GM12878 (cell line): ENCODE measurements at regions not wholly inside any gene's neighbourhood (a gene's known extent, or its start where the extent isn't known, plus 50 kb on each side); places are given as distances from the start of the nearest gene placed in this dataset.

Source experiments
- ATAC-seq: fragments of 200-7000 bp; cut with Tn5 transposase; 3 replicates; pipeline ENCODE4 v1.9.1; 2020; ENCODE audit warnings: mild to moderate bottlenecking, moderate library complexity
- BruUV-seq: library from RNA; stranded (reverse); fragments of 400-500 nt; replicated peaks from 2 replicates; lab custom pipeline; 2021; lab: Mats Ljungman, UMichigan
- CTCF ChIA-PET: fragments of 300-600 bp; sonication (Branson Sonifier 250); formaldehyde crosslinking; extraction: SDS; loops from one replicate; lab custom pipeline; 2021; ENCODE audit warnings: inconsistent platforms; lab: Yijun Ruan, JAX
- POLR2A ChIA-PET: fragments of 350-600 bp; formaldehyde crosslinking; extraction: SDS; loops from one replicate; lab custom pipeline; 2021; ENCODE audit warnings: inconsistent platforms; lab: Charles Lee
- RAD21 ChIA-PET: fragments of 300-600 bp; sonication (Branson Sonifier 250); formaldehyde crosslinking; loops from one replicate; lab custom pipeline; 2023; ENCODE audit warnings: antibody characterized with exemption; ENCODE audit not compliant: unreplicated experiment; lab: Charles Lee
- SMC1A ChIA-PET: fragments of 300-600 bp; sonication (Branson Sonifier 250); formaldehyde crosslinking; loops from one replicate; lab custom pipeline; 2023; ENCODE audit not compliant: unreplicated experiment, uncharacterized antibody; lab: Charles Lee
- DNase-seq: peaks from one replicate; pipeline ENCODE4 v3.0.0-alpha.2; 2011; ENCODE audit warnings: low read depth, low spot score
- FAIRE-seq: peaks from 3 replicates; lab custom pipeline; 2011; peaks lifted over from hg19 to GRCh38; lab: Jason Lieb, UNC
- H2AFZ ChIP-seq: 2 replicates; pipeline ENCODE4 v1.6.0; 2011; ENCODE audit warnings: low read depth, low read length, control low read depth; ENCODE audit not compliant: control insufficient read depth
- H3K27ac ChIP-seq: 2 replicates; pipeline ENCODE4 v1.5.1; 2011; ENCODE audit warnings: control low read depth; ENCODE audit not compliant: control insufficient read depth, insufficient read depth
- H3K27me3 ChIP-seq, 2 experiments: replicated peaks in 1 of 2; 2 replicates each; pipeline versions ENCODE4 v1.6.0 to v1.6.1; 2011; ENCODE audit warnings: low read length in 1 of 2; ENCODE audit not compliant: control insufficient read depth in 2 of 2, insufficient read depth in 2 of 2
- H3K36me3 ChIP-seq, 2 experiments: 2 replicates each; pipeline ENCODE4 v1.5.1; 2011; ENCODE audit warnings: low read length in 1 of 2; ENCODE audit not compliant: control insufficient read depth in 2 of 2, insufficient read depth in 2 of 2
- H3K4me1 ChIP-seq: 2 replicates; pipeline ENCODE4 v1.6.1; 2011; ENCODE audit warnings: mild to moderate bottlenecking, low read length, moderate library complexity, mixed read lengths; ENCODE audit not compliant: control insufficient read depth, insufficient read depth
- H3K4me2 ChIP-seq: 2 replicates; pipeline ENCODE4 v1.6.0; 2011; ENCODE audit warnings: control low read depth; ENCODE audit not compliant: control insufficient read depth, insufficient read depth
- H3K4me3 ChIP-seq: fragments of 200-600 bp; sonication (generic); 2 replicates; pipeline ENCODE4 v1.5.1; 2016
- H3K79me2 ChIP-seq: 2 replicates; pipeline ENCODE4 v1.6.0; 2011; ENCODE audit warnings: low read length; ENCODE audit not compliant: control insufficient read depth, insufficient read depth
- H3K9ac ChIP-seq: 2 replicates; pipeline ENCODE4 v1.8.0; 2011; ENCODE audit warnings: low read length, control low read depth, mixed read lengths; ENCODE audit not compliant: control insufficient read depth, insufficient read depth
- H3K9me3 ChIP-seq: replicated peaks from 3 replicates; pipeline ENCODE4 v1.5.1; 2011; ENCODE audit warnings: mild to moderate bottlenecking, low read length; ENCODE audit not compliant: control insufficient read depth, insufficient read depth
- H4K20me1 ChIP-seq: 2 replicates; pipeline ENCODE4 v1.6.0; 2011; ENCODE audit not compliant: control insufficient read depth, insufficient read depth
- CBX5 ChIP-seq: sonication (generic); IDR thresholded peaks from 2 replicates; pipeline ENCODE4 v1.6.1; 2016; ENCODE audit warnings: low read depth, moderate library complexity, mild to moderate bottlenecking, inconsistent platforms
- CEBPB ChIP-seq, 2 experiments: fragments of 150-350 bp in 1 of 2; IDR thresholded peaks; 2 replicates each; pipeline ENCODE4 v1.6.1; 2012 to 2014; ENCODE audit warnings: low read depth in 2 of 2, low read length in 2 of 2, borderline replicate concordance in 1 of 2, inconsistent platforms in 1 of 2
- CHD1 ChIP-seq: IDR thresholded peaks from 2 replicates; pipeline ENCODE4 v1.6.1; 2012; ENCODE audit warnings: low read depth, low read length, improper control_type of control experiment
- EED ChIP-seq: sonication (generic); IDR thresholded peaks from 2 replicates; pipeline ENCODE4 v1.6.1; 2016; ENCODE audit warnings: antibody characterized with exemption, low read depth
- ETV6 ChIP-seq, 2 experiments: fragments of 450-650 bp in 1 of 2; IDR thresholded peaks in 1 of 2; conservative IDR thresholded peaks in 1 of 2; 2 replicates each; pipeline ENCODE4 v1.6.1; 2014; ENCODE audit warnings: antibody characterized with exemption in 1 of 2, borderline replicate concordance in 1 of 2, low read depth in 1 of 2, mild to moderate bottlenecking in 1 of 2, moderate library complexity in 1 of 2
- GATAD2B ChIP-seq: fragments of 450-650 bp; conservative IDR thresholded peaks from 2 replicates; pipeline ENCODE4 v1.6.1; 2017; ENCODE audit warnings: low read depth, mild to moderate bottlenecking, moderate library complexity
- MXI1 ChIP-seq: fragments of 150-350 bp; IDR thresholded peaks from 2 replicates; pipeline ENCODE4 v1.6.1; 2011; ENCODE audit warnings: low read depth, mild to moderate bottlenecking, inconsistent platforms, low read length, improper control_type of control experiment
- NBN ChIP-seq: fragments of 450-650 bp; IDR thresholded peaks from 2 replicates; pipeline ENCODE4 v1.6.1; 2016
- NFXL1 ChIP-seq: fragments of 450-650 bp; IDR thresholded peaks from 2 replicates; pipeline ENCODE4 v1.6.1; 2017; ENCODE audit warnings: antibody characterized with exemption, mild to moderate bottlenecking, borderline replicate concordance
- NR2C1 ChIP-seq: fragments of 450-650 bp; IDR thresholded peaks from 2 replicates; pipeline ENCODE4 v1.6.1; 2017; ENCODE audit warnings: antibody characterized with exemption, mild to moderate bottlenecking, moderate library complexity
- SIX5 ChIP-seq: IDR thresholded peaks from 2 replicates; pipeline ENCODE4 v1.6.1; 2011; ENCODE audit warnings: mild to moderate bottlenecking, low read depth, low read length, moderate library complexity; ENCODE audit not compliant: severe bottlenecking
- SMARCA5 ChIP-seq: fragments of 450-650 bp; IDR thresholded peaks from 2 replicates; pipeline ENCODE4 v1.6.1; 2017; ENCODE audit warnings: mild to moderate bottlenecking
- SUPT20H ChIP-seq: IDR thresholded peaks from 2 replicates; pipeline ENCODE4 v1.6.1; 2011; ENCODE audit warnings: low read depth, mild to moderate bottlenecking, low read length, moderate library complexity, borderline replicate concordance; ENCODE audit not compliant: control insufficient read depth
- WRNIP1 ChIP-seq: IDR thresholded peaks from 2 replicates; pipeline ENCODE4 v1.6.1; 2011; ENCODE audit warnings: low read depth, low read length, improper control_type of control experiment, borderline replicate concordance
- ZBTB40 ChIP-seq: fragments of 450-650 bp; IDR thresholded peaks from 2 replicates; pipeline ENCODE4 v1.6.1; 2016; ENCODE audit warnings: mild to moderate bottlenecking, moderate library complexity, borderline replicate concordance
- ZNF24 ChIP-seq: fragments of 450-650 bp; IDR thresholded peaks from 2 replicates; pipeline ENCODE4 v1.6.1; 2017; ENCODE audit warnings: antibody characterized with exemption, mild to moderate bottlenecking
- WGBS: methylation state at CpG from one replicate; pipeline ENCODE4 v1.1.6; 2016; ENCODE audit warnings: low lambda C conversion rate; ENCODE audit not compliant: insufficient replicate concordance, insufficient coverage; ENCODE audit errors: missing lambda C conversion rate; 5-methylcytosine and 5-hydroxymethylcytosine counted together
- in situ Hi-C: fragments of 300-500 bp; cut with MboI; formaldehyde crosslinking; loops from 9 replicates; pipeline ENCODE4 v1.14.3; 2018; ENCODE audit warnings: mixed read lengths
- intact Hi-C: fragments of 100-400 bp; cut with micrococcal nuclease; formaldehyde crosslinking; loops from one replicate; pipeline ENCODE4 v1.14.2; 2022; ENCODE audit not compliant: unreplicated experiment
- TF ChIP-seq, protein P1 (sequence below): IDR thresholded peaks from 2 replicates; pipeline ENCODE4 v1.6.1; 2011; ENCODE audit warnings: low read depth, mild to moderate bottlenecking, low read length, moderate library complexity, borderline replicate concordance; ENCODE audit errors: extremely low read depth

GRCh38 chr12:87182696-87183233 lies 846.4 kb downstream of the C12orf50 start:
- no peak for DNase-seq
- ATAC-seq = no peak
- no peaks in the 10 kb centered on the region for H4K20me1 ChIP-seq
- H3K79me2 ChIP-seq = no peaks in the 10 kb centered on the region
- no peak overlapping the region for H3K4me2 ChIP-seq
- H2AFZ ChIP-seq = no peak overlapping the region
- WGBS = 38% methylated on average over 5 of the region's 5 CpGs
- H3K4me3 ChIP-seq = no peak overlapping the region
- in situ Hi-C loops (no loop called here), intact Hi-C loops (no loop called here)
- H3K9me3 ChIP-seq = no peaks in the 10 kb centered on the region
- RAD21 ChIA-PET = no interaction called here
- BruUV-seq = no TSS peak
- CTCF ChIA-PET = no interaction called here
- SMC1A ChIA-PET = no interaction called here
- FAIRE-seq = no peak
- H3K27me3 ChIP-seq = no peaks in the 10 kb centered on the region
- no peaks in the 10 kb centered on the region for H3K4me1 ChIP-seq
- H3K27ac ChIP-seq = no peak overlapping the region
- POLR2A ChIA-PET = no interaction called here
- TF ChIP-seq CEBPB (IDR thresholded peaks at IDR 0.05; ENCODE audit: borderline replicate concordance in 1 of 2, low read depth in 2 of 2, low read length in 2 of 2) (no peak), NFXL1 (no peak), CHD1 (no peak), SMARCA5 (no peak), WRNIP1 (no peak), NR2C1 (no peak), ZBTB40 (no peak), GATAD2B (no peak), ETV6 (conservative IDR thresholded peaks at IDR 0.05 in 1 of 2, IDR thresholded peaks at IDR 0.05 in 1 of 2; ENCODE audit: borderline replicate concordance in 1 of 2, low read depth in 1 of 2) (no peak), SUPT20H (no peak), NBN (no peak), MXI1 (no peak), SIX5 (no peak), ZNF24 (no peak), EED (no peak), CBX5 (no peak)
- TF ChIP-seq, protein P1, sequence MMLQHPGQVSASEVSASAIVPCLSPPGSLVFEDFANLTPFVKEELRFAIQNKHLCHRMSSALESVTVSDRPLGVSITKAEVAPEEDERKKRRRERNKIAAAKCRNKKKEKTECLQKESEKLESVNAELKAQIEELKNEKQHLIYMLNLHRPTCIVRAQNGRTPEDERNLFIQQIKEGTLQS = no peak
- no peak overlapping the region for H3K9ac ChIP-seq
- H3K36me3 ChIP-seq = no peaks in the 10 kb centered on the region
